Right ventricle myocardium superior (tissue), 1 donor: ENCODE measurements at regions not wholly inside any gene's neighbourhood (a gene's known extent, or its start where the extent isn't known, plus 50 kb on each side); places are given as distances from the start of the nearest gene placed in this dataset.

Experiments
- ATAC-seq: fragments of 200-7000 bp; cut with Tn5 transposase; one replicate; pipeline ENCODE4 v1.9.1; 2020; ENCODE audit warnings: mild to moderate bottlenecking; ENCODE audit not compliant: poor library complexity
- DNase-seq: peaks from one replicate; pipeline ENCODE4 v3.0.0-alpha.2; 2020
- intact Hi-C: fragments of 100-400 bp; cut with DNase I; formaldehyde crosslinking; loops from one replicate; pipeline ENCODE4 v1.11.2; 2022
- donor health status: DM: no; HTN: yes; CAD: no; lungs with severe emphysema.

GRCh38 chr7:98520356-98520951 is 96.6 kb upstream of the NPTX2 start:
- intact Hi-C loops: no loop called here
- no peak for ATAC-seq

GRCh38 chr7:98518159-98518947 is 98.7 kb upstream of the NPTX2 start:
- no peak for DNase-seq
- intact Hi-C loops: no loop called here
- ATAC-seq: no peak

More at GRCh38 chr7:98520356-98520951, 96.6 kb upstream of the NPTX2 start:
- DNase-seq: no peak

GRCh38 chr7:98515201-98515600 is 101.9 kb upstream of the NPTX2 start:
- ATAC-seq (no peak), DNase-seq (no peak)
- intact Hi-C loops: no loop called here

- no peak for ATAC-seq
- intact Hi-C loops: no loop called here
- no peak for DNase-seq
Observed at GRCh38 chr7:98514211-98515031, 102.7 kb upstream of the NPTX2 start.

- DNase-seq (no peak), ATAC-seq (no peak)
- intact Hi-C loops: no loop called here
Observed at GRCh38 chr7:98511175-98511574, 105.9 kb upstream of the NPTX2 start.

GRCh38 chr7:98509836-98510235 is 107.2 kb upstream of the NPTX2 start:
- DNase-seq (no peak), ATAC-seq (no peak)
- intact Hi-C loops: no loop called here

- no peak for ATAC-seq
- no peak for DNase-seq
- intact Hi-C loops: no loop called here
Observed at GRCh38 chr7:98506471-98506870, 105.6 kb upstream of the BAIAP2L1 start.

GRCh38 chr7:98500764-98501163 is 99.9 kb upstream of the BAIAP2L1 start:
- ATAC-seq: no peak
- intact Hi-C loops: no loop called here
- no peak for DNase-seq

GRCh38 chr7:98496618-98497017 is 95.7 kb upstream of the BAIAP2L1 start:
- DNase-seq: no peak
- intact Hi-C loops: no loop called here
- ATAC-seq: no peak

- no peak for DNase-seq
- intact Hi-C loops: no loop called here
- ATAC-seq: no peak
Observed at GRCh38 chr7:98495200-98495955, 94.5 kb upstream of the BAIAP2L1 start.

- DNase-seq: no peak
- intact Hi-C loops: no loop called here
- no peak for ATAC-seq
Observed at GRCh38 chr7:98493030-98493778, 92.3 kb upstream of the BAIAP2L1 start.

- intact Hi-C loops: no loop called here
- no peak for DNase-seq
Observed at GRCh38 chr7:98488167-98488566, 87.3 kb upstream of the BAIAP2L1 start.

GRCh38 chr7:98483964-98484545 is 83.2 kb upstream of the BAIAP2L1 start:
- intact Hi-C loops: no loop called here
- ATAC-seq (no peak), DNase-seq (no peak)

More at GRCh38 chr7:98488167-98488566, 87.3 kb upstream of the BAIAP2L1 start:
- ATAC-seq: no peak

- no peak for DNase-seq
- intact Hi-C loops: no loop called here
- ATAC-seq: no peak
Observed at GRCh38 chr7:98483276-98483963, 82.5 kb upstream of the BAIAP2L1 start.

GRCh38 chr7:98479318-98479717 is 78.4 kb upstream of the BAIAP2L1 start:
- ATAC-seq: no peak
- intact Hi-C loops: no loop called here
- no peak for DNase-seq

- ATAC-seq (no peak), DNase-seq (no peak)
- intact Hi-C loops: no loop called here
Observed at GRCh38 chr7:98475352-98475751, 74.5 kb upstream of the BAIAP2L1 start.

GRCh38 chr7:98474558-98474957 is 73.7 kb upstream of the BAIAP2L1 start:
- DNase-seq (no peak), ATAC-seq (no peak)
- intact Hi-C loops: no loop called here
